ENCODE measurements at regions not wholly inside any gene's neighbourhood (a gene's known extent, or its start where the extent isn't known, plus 50 kb on each side); places are given as distances from the start of the nearest gene placed in this dataset.

DNA sequence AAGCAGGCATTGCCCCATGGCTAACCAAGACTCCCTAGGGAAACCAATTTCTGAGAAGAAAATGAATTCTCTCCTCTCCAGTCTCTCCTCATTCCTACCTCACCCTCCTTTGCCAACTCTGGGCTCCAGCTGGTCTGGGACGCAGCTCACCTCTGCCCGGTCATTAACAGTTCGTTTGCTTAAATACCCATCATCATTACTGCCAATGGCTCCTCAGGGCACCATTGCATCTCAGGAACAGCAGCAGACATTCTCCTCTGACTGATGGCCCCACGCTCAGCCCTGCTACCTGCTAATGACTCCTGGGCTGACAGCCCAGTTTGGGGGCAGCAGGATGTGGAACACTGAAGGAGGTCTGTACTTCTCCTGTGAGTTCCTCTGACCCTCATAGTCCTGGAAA, 462.0 kb downstream of the INSC start:
- Histone ChIP-seq H3K4me3 (no peak overlapping the region), H3K9me3 (replicated peaks) (no peaks in the 10 kb centered on the region), H3K27me3 (ENCODE audit: low read depth) (no peaks in the 10 kb centered on the region), H3K36me3 (no peaks in the 10 kb centered on the region), H3K27ac (replicated peaks) (no peak overlapping the region), H3K4me1 (peaks cover 10% of the 10 kb centered on the region)
- TF ChIP-seq, protein P1, sequence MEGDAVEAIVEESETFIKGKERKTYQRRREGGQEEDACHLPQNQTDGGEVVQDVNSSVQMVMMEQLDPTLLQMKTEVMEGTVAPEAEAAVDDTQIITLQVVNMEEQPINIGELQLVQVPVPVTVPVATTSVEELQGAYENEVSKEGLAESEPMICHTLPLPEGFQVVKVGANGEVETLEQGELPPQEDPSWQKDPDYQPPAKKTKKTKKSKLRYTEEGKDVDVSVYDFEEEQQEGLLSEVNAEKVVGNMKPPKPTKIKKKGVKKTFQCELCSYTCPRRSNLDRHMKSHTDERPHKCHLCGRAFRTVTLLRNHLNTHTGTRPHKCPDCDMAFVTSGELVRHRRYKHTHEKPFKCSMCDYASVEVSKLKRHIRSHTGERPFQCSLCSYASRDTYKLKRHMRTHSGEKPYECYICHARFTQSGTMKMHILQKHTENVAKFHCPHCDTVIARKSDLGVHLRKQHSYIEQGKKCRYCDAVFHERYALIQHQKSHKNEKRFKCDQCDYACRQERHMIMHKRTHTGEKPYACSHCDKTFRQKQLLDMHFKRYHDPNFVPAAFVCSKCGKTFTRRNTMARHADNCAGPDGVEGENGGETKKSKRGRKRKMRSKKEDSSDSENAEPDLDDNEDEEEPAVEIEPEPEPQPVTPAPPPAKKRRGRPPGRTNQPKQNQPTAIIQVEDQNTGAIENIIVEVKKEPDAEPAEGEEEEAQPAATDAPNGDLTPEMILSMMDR (IDR thresholded peaks at IDR 0.05; ENCODE audit: borderline replicate concordance) = no peak
- no peak for DNase-seq
- intact Hi-C loops (cut with micrococcal nuclease) = no loop called here

DNA sequence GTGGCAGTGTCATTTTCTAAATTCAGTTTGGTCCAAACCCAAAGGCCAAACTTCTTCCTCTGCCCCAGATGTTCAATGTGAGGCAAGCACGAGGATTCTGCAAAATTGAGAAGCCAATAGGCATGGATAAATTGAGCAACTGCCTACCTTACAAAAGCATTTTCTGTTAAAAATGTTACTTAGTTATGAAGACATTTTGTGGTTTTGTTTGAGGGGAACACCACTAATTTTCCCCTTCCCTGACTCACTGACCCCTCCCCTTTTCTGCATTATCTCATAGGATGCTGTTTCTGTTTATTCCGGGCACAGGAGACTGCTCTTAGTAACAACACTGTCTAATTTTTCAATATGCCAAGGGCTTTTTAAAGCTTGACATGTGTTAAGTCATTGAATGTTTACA, 462.8 kb downstream of the INSC start:
- H3K27ac ChIP-seq (replicated peaks) = no peak overlapping the region
- no peaks in the 10 kb centered on the region for H3K9me3 ChIP-seq (replicated peaks)
- H3K4me1 ChIP-seq = peaks cover 10% of the 10 kb centered on the region
- no peak overlapping the region for H3K4me3 ChIP-seq
- intact Hi-C loops (cut with micrococcal nuclease) = no loop called here
- H3K36me3 ChIP-seq = no peaks in the 10 kb centered on the region
- no peak for DNase-seq
- TF ChIP-seq, protein P1 (IDR thresholded peaks at IDR 0.05; ENCODE audit: borderline replicate concordance) = no peak
- no peaks in the 10 kb centered on the region for H3K27me3 ChIP-seq (ENCODE audit: low read depth)

DNA sequence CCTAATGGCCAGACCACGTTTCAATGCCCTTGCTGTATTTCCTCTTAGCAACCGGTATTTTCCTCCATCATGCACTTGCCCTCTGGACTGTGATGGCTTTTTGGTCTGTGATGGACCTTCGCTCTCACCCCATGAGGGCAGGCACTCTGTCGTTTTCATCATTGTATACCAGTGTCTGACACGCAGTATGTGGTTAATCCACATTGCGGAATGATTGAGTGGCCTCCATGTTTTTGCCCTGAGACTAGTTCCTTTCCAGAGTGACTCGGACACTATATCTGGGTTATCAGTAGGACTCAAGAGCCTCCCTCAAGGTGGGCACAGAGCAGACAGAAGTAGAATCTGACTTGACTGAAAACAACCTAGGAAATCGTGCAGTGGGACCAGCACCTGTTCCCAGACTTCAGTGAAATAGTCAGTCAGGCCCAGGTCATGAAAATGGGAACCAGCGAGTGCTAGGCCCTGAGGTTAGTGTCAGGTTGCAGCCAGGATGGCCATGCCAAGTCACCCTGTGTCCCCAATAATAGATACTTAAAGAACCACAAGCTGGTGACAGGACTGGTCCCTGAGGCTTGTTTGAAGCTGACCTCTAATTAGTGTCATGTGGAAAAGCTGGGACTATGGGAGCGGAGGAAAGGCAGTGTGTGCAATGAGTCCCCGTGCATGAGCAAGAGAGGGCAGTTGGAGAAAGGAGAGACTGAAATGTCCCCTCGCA, 464.7 kb downstream of the INSC start:
- no peak for DNase-seq
- H3K27ac ChIP-seq (replicated peaks) = no peak overlapping the region
- TF ChIP-seq, protein P1 (IDR thresholded peaks at IDR 0.05; ENCODE audit: borderline replicate concordance) = no peak
- H3K36me3 ChIP-seq = no peaks in the 10 kb centered on the region
- H3K9me3 ChIP-seq (replicated peaks) = no peaks in the 10 kb centered on the region
- no peaks in the 10 kb centered on the region for H3K27me3 ChIP-seq (ENCODE audit: low read depth)
- intact Hi-C loops (cut with micrococcal nuclease) = no loop called here
- H3K4me3 ChIP-seq = no peak overlapping the region
- peaks cover 12% of the 10 kb centered on the region for H3K4me1 ChIP-seq

DNA sequence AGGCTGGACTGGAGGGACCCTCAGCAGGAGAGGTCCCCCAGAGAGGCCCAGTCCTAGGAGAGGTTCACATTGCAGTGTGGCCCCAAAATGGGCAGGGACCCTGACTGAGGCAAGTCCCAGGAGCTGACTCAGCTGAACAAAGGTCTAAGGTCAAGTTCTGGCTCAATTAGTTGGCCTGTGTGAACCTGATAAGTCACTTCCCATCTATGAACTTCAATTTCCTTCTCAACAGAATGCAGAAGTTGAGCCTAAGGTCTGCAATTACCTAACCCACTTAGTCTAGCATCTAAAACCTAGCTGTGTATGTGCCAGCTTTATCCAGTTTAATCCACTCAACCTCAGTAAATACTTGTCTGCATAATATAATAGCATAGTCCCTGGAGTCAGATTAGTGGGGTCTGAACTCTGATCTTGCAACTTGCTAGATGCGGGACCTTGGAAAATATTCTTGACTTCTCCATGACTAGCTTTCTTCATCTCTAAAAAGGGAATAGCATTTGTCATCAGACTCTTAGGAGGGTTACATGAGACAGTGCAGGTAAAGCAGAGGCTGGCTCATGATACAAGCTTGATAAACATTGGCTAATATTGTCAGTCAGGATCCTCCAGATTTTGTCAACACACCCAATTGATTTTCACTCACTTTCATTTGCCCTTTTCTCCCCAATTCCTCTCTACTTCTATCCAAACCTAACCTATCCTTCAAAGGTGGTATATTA, 465.5 kb downstream of the INSC start:
- no peaks in the 10 kb centered on the region for H3K36me3 ChIP-seq
- no peak overlapping the region for H3K4me3 ChIP-seq
- TF ChIP-seq, protein P1 (IDR thresholded peaks at IDR 0.05; ENCODE audit: borderline replicate concordance) = no peak
- H3K27ac ChIP-seq (replicated peaks) = no peak overlapping the region
- intact Hi-C loops (cut with micrococcal nuclease) = no loop called here
- H3K4me1 ChIP-seq = peaks cover 12% of the 10 kb centered on the region
- H3K27me3 ChIP-seq (ENCODE audit: low read depth) = no peaks in the 10 kb centered on the region
- H3K9me3 ChIP-seq (replicated peaks) = no peaks in the 10 kb centered on the region
- no peak for DNase-seq

DNA sequence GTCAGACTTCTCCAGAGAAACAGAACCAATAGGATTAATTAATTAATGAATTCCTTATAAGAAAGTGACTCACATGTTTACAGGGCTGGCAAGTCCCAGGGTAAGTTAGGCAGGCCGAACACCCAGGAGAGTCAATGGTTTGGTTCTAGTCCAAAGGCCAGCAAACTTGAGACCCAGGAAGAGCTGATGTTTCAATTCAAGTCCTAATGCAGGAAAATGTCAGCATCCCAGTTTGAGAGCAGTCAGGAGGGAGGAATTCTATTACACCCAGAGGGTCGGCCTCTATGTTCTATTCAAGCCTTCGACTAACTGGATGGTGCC, 466.0 kb downstream of the INSC start:
- intact Hi-C loops (cut with micrococcal nuclease) = no loop called here
- H3K27me3 ChIP-seq (ENCODE audit: low read depth) = no peaks in the 10 kb centered on the region
- no peaks in the 10 kb centered on the region for H3K36me3 ChIP-seq
- TF ChIP-seq, protein P1 (IDR thresholded peaks at IDR 0.05; ENCODE audit: borderline replicate concordance) = no peak
- H3K9me3 ChIP-seq (replicated peaks) = no peaks in the 10 kb centered on the region
- no peak overlapping the region for H3K27ac ChIP-seq (replicated peaks)
- peaks cover 16% of the 10 kb centered on the region for H3K4me1 ChIP-seq
- no peak for DNase-seq
- H3K4me3 ChIP-seq = no peak overlapping the region
